ENCODE measurements at regions not wholly inside any gene's neighbourhood (a gene's known extent, or its start where the extent isn't known, plus 50 kb on each side); places are given as distances from the start of the nearest gene placed in this dataset.

DNA sequence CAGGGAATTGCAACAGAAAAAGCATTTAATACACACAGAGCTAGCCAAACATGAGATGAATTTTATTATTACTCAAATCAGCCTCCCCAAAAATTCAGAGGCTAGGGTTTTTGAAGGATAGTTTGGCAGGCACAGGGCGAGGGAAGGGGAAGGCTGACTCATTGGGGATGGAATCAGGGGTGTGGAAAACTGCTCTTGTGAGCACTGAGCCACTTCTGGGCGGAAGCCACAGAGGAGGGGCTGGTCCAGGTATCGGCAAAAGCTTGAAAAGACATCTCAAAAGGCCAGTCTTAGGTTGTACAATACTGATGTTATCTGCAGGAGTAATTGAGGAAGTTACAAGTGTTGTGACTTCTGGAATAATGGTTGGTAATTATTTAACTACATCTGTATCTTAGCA, 109.4 kb downstream of the TLR5 start:
- TF ChIP-seq POLR2A (conservative IDR thresholded peaks at IDR 0.05), result no peak
- peak; percentile 15; the same call in 1 of the 2 replicates for TF ChIP-seq FOSL1 (tag; conservative IDR thresholded peaks at IDR 0.05)
- no peak for TF ChIP-seq ARID1B (IDR thresholded peaks at IDR 0.05)
- no peak for TF ChIP-seq PTRF (tag; IDR thresholded peaks at IDR 0.05)
- Histone ChIP-seq H4K20me1 (replicated peaks; ENCODE audit: control insufficient read depth, insufficient read depth, low read length) (0 out of 2 replicates have a peak, but pooled peaks cover 2% of the 10 kb centered on the region), H3K4me2 (ENCODE audit: insufficient read depth, low read length) (no peak overlapping the region), H3K27me3 (ENCODE audit: control insufficient read depth in 2 of 2, insufficient read depth in 2 of 2, low read length in 2 of 2) (peaks cover 31 to 65% of the 10 kb centered on the region in 2 experiments), H3K9me1 (ENCODE audit: control insufficient read depth, insufficient read depth, low read length) (no peaks in the 10 kb centered on the region), H3K9me3 (replicated peaks; ENCODE audit: control insufficient read depth, insufficient read depth, low read depth, low read length) (no peaks in the 10 kb centered on the region), H3K4me3 (no peak overlapping the region), H3K27ac (ENCODE audit: extremely low read depth, low read depth, low read length) (no peak overlapping the region), H3K79me2 (ENCODE audit: control insufficient read depth, insufficient read depth, low read length) (no peaks in the 10 kb centered on the region), H3K9ac (ENCODE audit: insufficient read depth in 1 of 2, low read depth in 2 of 2, low read length in 2 of 2) (no peak overlapping the region), H3K4me1 (replicated peaks in 1 of 2; ENCODE audit: control insufficient read depth in 2 of 2, insufficient read depth in 2 of 2, low read length in 2 of 2) (peaks cover 4 to 12% of the 10 kb centered on the region in 2 experiments; a peak in 3 of 5 replicates), H2AFZ (ENCODE audit: low read depth, low read length) (no peak overlapping the region), H3K36me3 (ENCODE audit: control insufficient read depth, insufficient read depth, low read length) (no peaks in the 10 kb centered on the region)
- whole genome bisulfite sequencing (ENCODE audit: insufficient coverage, low coverage, missing lambda C conversion rate), result 0% methylated on average over 3 of the region's 3 CpGs
- FAIRE-seq (no peak), DNase-seq (ENCODE audit: extremely low read depth in 1 of 4, low spot score in 3 of 4) (no peak), ATAC-seq (no peak)
- ChIA-PET POLR2A (interaction anchor here (1.2 kb wide), 1 partner anchor 22 kb away, joined by 3 read pairs; no protein-coding TSS in a partner anchor), CTCF (ENCODE audit: low intra/inter-chr PET ratio) (no interaction called here)
- intact Hi-C loops (cut with micrococcal nuclease) (no loop called here), in situ Hi-C loops (cut with MboI) (no loop called here)
- no TSS peak for BruUV-seq (replicated peaks)

DNA sequence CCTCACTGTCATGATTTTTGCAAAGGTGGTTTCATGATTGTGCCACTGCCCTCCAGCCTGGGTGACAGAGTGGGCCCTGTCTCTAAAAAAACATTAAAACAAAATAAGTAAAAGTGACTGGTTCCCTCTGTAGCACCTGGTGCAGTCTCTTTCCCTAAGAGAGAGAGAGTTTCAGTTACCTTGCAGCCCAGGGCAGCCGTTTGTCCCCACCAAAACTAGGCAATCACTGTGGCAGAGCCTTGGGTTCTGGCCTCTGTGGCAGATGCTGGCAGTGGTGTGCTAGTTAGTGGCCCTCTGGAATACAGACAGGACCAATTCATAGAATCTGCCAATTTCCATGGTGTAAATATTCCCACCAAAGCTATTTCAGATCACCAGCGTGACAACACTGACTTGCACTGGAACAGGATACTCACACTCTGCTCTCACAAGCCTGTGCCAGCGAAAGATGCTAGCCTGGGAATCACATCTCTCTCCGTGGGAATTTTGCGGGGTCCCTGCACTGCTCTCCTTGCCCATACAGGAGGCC, 108.7 kb downstream of the TLR5 start:
- 4% methylated on average over 5 of the region's 5 CpGs for WGBS (ENCODE audit: insufficient coverage, low coverage, missing lambda C conversion rate)
- Histone ChIP-seq H2AFZ (ENCODE audit: low read depth, low read length) (no peak overlapping the region), H4K20me1 (replicated peaks; ENCODE audit: control insufficient read depth, insufficient read depth, low read length) (0 out of 2 replicates have a peak, but pooled peaks cover 2% of the 10 kb centered on the region), H3K9me3 (replicated peaks; ENCODE audit: control insufficient read depth, insufficient read depth, low read depth, low read length) (no peaks in the 10 kb centered on the region), H3K4me2 (ENCODE audit: insufficient read depth, low read length) (no peak overlapping the region), H3K36me3 (ENCODE audit: control insufficient read depth, insufficient read depth, low read length) (no peaks in the 10 kb centered on the region), H3K4me3 (no peak overlapping the region), H3K9me1 (ENCODE audit: control insufficient read depth, insufficient read depth, low read length) (no peaks in the 10 kb centered on the region), H3K27me3 (ENCODE audit: control insufficient read depth in 2 of 2, insufficient read depth in 2 of 2, low read length in 2 of 2) (peaks cover 31 to 72% of the 10 kb centered on the region in 2 experiments), H3K79me2 (ENCODE audit: control insufficient read depth, insufficient read depth, low read length) (no peaks in the 10 kb centered on the region), H3K9ac (ENCODE audit: insufficient read depth in 1 of 2, low read depth in 2 of 2, low read length in 2 of 2) (no peak overlapping the region), H3K27ac (ENCODE audit: extremely low read depth, low read depth, low read length) (no peak overlapping the region), H3K4me1 (replicated peaks in 1 of 2; ENCODE audit: control insufficient read depth in 2 of 2, insufficient read depth in 2 of 2, low read length in 2 of 2) (peaks cover 4 to 12% of the 10 kb centered on the region in 2 experiments; a peak in 3 of 5 replicates)
- no TSS peak for BruUV-seq (replicated peaks)
- DNase-seq (ENCODE audit: extremely low read depth in 1 of 4, low spot score in 3 of 4), result no peak
- in situ Hi-C loops (cut with MboI), result no loop called here
- ATAC-seq, result no peak
- no peak for FAIRE-seq
- POLR2A ChIA-PET, result interaction anchor here (1.1 kb wide), 1 partner anchor 321 kb away, joined by 3 read pairs; no protein-coding TSS in a partner anchor
- intact Hi-C loops (cut with micrococcal nuclease), result no loop called here
- CTCF ChIA-PET (ENCODE audit: low intra/inter-chr PET ratio), result no interaction called here
- TF ChIP-seq ZFP30 (CRISPR knock-in tag; IDR thresholded peaks at IDR 0.05; ENCODE audit: borderline replicate concordance), result no peak
- TF ChIP-seq MTA3 (IDR thresholded peaks at IDR 0.05; ENCODE audit: borderline replicate concordance), result no peak
- TF ChIP-seq RBM14 (IDR thresholded peaks at IDR 0.05; ENCODE audit: borderline replicate concordance, insufficient read depth, low read depth, low read length), result no peak
- TF ChIP-seq RBM25 (IDR thresholded peaks at IDR 0.05; ENCODE audit: low read depth, low read length, severe bottlenecking), result no peak
- TF ChIP-seq, protein P1, sequence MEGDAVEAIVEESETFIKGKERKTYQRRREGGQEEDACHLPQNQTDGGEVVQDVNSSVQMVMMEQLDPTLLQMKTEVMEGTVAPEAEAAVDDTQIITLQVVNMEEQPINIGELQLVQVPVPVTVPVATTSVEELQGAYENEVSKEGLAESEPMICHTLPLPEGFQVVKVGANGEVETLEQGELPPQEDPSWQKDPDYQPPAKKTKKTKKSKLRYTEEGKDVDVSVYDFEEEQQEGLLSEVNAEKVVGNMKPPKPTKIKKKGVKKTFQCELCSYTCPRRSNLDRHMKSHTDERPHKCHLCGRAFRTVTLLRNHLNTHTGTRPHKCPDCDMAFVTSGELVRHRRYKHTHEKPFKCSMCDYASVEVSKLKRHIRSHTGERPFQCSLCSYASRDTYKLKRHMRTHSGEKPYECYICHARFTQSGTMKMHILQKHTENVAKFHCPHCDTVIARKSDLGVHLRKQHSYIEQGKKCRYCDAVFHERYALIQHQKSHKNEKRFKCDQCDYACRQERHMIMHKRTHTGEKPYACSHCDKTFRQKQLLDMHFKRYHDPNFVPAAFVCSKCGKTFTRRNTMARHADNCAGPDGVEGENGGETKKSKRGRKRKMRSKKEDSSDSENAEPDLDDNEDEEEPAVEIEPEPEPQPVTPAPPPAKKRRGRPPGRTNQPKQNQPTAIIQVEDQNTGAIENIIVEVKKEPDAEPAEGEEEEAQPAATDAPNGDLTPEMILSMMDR (IDR thresholded peaks at IDR 0.05 in 2 of 3, conservative IDR thresholded peaks at IDR 0.05 in 1 of 3; ENCODE audit: insufficient read depth in 2 of 3, low read depth in 1 of 3, low read length in 3 of 3), result no peak
- TF ChIP-seq, protein P2, sequence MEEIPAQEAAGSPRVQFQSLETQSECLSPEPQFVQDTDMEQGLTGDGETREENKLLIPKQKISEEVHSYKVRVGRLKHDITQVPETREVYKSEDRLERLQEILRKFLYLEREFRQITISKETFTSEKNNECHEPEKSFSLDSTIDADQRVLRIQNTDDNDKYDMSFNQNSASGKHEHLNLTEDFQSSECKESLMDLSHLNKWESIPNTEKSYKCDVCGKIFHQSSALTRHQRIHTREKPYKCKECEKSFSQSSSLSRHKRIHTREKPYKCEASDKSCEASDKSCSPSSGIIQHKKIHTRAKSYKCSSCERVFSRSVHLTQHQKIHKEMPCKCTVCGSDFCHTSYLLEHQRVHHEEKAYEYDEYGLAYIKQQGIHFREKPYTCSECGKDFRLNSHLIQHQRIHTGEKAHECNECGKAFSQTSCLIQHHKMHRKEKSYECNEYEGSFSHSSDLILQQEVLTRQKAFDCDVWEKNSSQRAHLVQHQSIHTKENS (CRISPR knock-in tag; IDR thresholded peaks at IDR 0.05), result no peak
- no peak for TF ChIP-seq GABPB1 (CRISPR knock-in tag; IDR thresholded peaks at IDR 0.05)
- no peak for TF ChIP-seq ZNF707 (CRISPR knock-in tag; conservative IDR thresholded peaks at IDR 0.05)
- TF ChIP-seq ZNF354B (CRISPR knock-in tag; IDR thresholded peaks at IDR 0.05), result no peak
- TF ChIP-seq SMAD3 (CRISPR knock-in tag; conservative IDR thresholded peaks at IDR 0.05), result no peak
- no peak for TF ChIP-seq PPARD (CRISPR knock-in tag; IDR thresholded peaks at IDR 0.05)
